ENCODE measurements at regions not wholly inside any gene's neighbourhood (a gene's known extent, or its start where the extent isn't known, plus 50 kb on each side); places are given as distances from the start of the nearest gene placed in this dataset.

DNA sequence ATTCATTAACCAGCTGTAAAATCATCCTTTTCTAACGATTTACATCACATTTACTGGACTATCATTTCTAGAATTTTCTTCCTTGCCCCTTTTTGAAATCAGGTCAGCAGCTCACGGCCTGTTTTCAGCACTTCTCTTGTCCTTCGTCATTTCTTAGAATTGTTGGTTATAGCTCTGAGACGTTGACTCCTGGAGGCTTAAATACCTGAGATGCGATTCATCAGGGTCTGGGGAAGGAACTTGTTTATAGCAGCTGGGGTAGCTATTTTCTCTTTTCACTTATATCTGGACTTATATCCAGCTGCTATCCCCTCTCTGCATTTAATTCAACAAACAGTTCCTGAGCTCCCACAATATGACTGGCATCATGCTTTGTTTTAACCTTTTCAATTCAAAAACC is 338.7 kb upstream of the TNRC6C start:
- TF ChIP-seq POLR2A (IDR thresholded peaks at IDR 0.05; ENCODE audit: low read depth, low read length): no peak
- no peak for TF ChIP-seq SPI1 (IDR thresholded peaks at IDR 0.05; ENCODE audit: low read depth, low read length)
- TF ChIP-seq TAF1 (IDR thresholded peaks at IDR 0.05; ENCODE audit: low read depth, low read length): no peak
- TF ChIP-seq POLR2AphosphoS5 (IDR thresholded peaks at IDR 0.05; ENCODE audit: low read depth, low read length): no peak
- no peak for TF ChIP-seq PAX5 (IDR thresholded peaks at IDR 0.05; ENCODE audit: insufficient read depth, low read length, severe bottlenecking)
